Eye (tissue), 1 donor: ENCODE measurements at regions not wholly inside any gene's neighbourhood (a gene's known extent, or its start where the extent isn't known, plus 50 kb on each side); places are given as distances from the start of the nearest gene placed in this dataset.
A peak's percentile ranks its signal among the peaks of the same experiment; 100 is the strongest.
"Not testable (repeated sequence)": the region's sequence is repeated elsewhere in the genome, so short reads cannot be mapped to it uniquely, and the experiment has no call there.

Experiments used
- DNase-seq: peaks from one replicate; pipeline ENCODE4 v3.0.0-alpha.2; 2015

DNA sequence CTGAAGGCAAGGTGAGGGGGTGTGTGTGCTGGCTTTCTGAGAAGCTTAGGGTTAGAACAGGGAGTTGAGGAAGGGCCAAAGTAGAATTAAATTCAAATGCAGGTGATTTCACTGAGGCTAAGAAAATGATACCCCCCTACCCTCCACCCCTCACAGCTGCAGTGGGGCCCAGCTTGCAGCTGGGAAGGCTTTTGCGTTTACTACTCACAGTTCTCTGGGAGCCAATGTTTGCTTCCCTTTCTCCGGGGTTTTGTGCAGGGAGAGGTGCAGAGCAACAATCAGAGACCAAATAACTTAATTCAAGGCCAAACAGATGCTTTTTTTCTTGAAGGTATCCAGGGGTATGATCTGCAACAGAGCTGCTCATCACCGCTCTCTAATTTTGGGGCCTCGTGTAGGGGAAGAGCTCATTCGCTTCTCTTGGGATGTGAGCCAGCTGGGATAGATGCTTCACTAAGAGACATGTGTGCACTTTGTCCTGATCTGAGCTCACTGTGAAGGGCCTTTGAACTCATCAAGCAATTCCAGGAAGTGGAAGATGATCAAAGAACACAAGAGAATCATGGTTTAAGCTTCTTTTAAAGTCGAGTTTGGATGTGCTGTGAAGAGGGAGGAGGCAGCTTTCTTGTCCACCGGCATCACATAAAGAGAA, 122.7 kb upstream of the C1GALT1C1 start:
- DNase-seq = peak; percentile 15

DNA sequence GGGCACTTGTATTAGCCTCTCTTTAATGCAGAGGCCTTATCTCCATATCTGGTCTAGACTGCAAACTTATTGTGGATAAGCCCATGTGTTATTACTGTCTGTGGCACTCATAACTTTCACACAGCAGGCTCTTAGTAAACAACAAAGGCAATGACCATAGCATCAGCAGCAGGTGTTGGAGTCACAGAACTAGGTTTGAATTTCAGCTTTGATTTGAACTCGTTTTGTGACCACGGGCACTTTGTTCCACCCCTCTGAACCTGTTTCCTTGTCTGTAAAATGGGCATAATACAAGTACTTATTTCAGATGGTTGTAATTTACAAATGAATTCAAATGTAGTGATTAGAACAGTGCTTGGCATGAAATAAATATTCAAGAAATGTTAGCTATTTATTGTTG, 121.8 kb upstream of the C1GALT1C1 start:
- DNase-seq = no peak

DNA sequence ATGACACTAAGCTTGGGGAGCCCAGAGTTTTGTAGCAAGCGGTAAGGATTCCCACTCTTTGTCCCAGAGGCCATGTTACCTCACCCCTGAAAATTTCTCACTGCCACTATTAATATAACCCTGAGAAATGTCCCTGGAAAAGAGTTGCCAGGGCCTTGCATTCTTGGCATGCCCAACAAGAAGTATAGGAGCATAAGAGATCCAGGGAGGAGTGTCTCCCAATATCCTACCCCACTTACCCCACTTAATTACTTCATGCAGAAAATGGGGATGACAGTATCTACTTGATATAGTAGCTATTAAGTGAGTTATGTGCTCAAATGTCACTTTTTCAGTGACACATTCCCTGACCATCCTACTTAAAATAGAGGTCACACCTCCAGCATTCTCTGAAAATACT, 120.5 kb upstream of the C1GALT1C1 start:
- DNase-seq = no peak

DNA sequence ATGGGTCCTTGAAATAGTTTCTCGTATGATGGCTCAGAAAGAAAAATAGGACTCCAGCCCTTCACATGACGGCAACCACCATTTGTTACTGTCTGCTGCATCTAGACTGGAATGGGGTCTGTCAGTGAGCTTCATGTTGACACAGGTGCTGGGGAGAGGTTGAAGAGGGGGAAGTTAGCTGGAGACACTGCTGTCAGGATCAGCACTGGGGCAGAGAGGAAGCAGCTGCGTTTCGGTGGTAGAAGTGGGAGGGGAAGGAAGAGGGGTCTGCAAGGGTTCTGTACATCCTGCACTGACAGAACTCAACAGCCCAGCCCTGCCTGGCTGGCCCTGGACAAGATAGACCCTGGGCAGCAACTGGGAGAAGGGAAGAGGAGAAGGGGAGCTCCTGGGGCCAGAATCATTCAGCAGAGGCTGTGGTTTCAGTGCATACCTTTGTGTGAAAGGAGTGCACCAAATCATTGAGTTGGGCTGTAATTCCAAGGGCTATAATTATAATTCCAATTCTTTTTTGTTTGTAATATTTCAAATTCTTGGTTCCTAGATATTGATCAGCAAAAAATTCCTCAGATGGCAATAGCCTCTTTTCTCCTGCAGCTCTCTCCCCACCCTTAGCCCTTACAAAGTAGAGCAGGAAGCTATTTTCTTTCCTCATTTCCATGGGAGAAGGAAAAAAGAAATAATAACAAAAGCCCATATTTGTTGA, 119.4 kb upstream of the C1GALT1C1 start:
- DNase-seq = no peak

DNA sequence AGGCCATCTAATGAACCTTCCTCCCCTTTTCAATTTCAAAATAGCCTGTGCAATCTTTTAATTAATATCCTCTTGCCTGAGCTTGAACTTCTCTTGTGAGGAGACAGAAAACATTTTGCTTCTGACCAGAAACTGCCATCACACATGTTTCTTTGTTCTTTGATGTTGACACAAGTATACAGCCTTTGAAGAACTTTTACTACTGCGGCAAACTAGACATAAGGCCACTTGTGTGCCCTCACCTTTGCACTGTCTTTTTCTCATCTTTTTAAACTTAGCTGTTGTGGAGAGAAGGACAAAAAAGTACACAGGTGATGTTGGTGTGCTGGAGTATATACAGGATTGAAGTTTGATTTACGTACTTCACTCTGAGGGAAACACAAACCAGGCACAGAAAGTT, 116.3 kb upstream of the C1GALT1C1 start:
- DNase-seq = no peak

GRCh38 chrX:120742946-120743665, 113.3 kb upstream of the C1GALT1C1 start:
- no peak for DNase-seq

DNA sequence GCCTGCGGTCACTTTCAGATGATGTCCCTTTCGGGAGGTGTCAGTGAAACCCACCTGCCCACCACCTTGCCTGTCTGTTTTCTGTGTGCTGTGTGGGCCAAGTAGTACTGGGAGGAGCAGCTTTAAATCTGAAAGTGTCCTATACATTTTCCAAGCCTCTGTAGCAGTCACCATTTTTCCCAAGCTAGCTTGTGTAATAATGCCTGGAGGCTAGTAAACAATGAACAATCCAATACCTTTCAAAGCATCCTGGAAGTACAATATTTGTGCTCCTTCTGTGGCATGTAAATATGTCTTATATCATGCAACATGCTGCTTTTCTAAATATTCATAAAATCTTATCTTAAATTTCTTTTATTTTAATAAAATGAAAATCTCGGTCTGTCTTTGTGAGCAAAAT, 111.6 kb upstream of the C1GALT1C1 start:
- DNase-seq = no peak

DNA sequence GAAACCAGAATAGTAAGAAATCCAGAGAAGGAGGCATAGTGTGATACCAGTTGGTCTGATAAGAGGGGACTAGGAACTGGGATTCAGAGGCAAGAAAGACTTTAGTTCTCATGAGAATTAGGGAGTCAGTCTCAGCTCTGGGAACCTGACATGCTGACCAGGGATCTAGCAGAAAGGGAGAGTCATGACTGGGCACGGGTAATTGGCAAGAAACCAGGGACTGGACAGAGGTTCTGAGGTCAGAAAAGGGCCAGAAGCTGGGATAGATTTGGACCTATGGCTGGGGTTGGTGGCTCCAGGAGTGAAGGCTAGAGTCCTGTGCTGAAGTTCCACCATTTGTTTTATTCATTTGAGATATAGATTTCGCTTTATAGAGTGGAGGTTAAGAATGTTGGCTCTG, 110.2 kb upstream of the C1GALT1C1 start:
- no peak for DNase-seq

GRCh38 chrX:120739300-120739699, 109.4 kb upstream of the C1GALT1C1 start:
- DNase-seq = no peak

DNA sequence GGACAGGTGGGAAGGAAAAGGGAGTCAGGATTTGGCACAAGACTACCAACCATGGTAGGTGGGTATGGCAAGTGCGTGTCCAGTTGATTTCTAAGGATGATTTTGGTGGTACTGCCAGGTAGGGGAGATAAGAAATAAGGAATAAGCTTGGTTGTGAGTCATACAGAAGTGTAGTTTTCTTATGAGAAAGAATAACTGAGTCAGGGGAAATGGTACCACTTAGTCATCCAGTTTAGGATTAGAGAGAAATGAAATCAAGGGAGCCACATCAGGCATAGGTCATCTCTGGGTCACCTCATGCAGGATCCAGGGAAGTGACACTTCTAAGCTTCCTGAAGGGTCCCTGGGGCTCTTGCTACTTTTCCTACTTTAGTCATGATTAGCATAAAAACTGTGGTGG, 107.1 kb upstream of the C1GALT1C1 start:
- no peak for DNase-seq

DNA sequence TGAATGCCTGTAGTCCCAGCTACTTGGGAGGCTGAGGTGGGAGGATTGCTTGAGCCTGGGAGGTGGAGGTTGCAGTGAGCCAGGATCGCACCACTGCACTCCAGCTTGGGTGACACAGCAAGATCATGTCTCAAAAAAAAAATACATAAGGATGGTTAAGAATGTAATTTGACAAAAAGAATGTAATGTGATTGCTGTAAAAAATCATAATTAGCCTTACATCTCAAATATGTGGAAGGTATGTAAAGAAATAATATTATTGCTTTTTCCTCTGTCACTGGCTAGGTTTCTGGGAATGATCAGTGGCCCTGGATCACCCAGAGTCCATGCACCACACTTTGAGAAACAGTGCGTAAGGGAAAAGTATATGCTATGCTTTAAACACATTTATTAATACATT, 106.1 kb upstream of the C1GALT1C1 start:
- DNase-seq = no peak

DNA sequence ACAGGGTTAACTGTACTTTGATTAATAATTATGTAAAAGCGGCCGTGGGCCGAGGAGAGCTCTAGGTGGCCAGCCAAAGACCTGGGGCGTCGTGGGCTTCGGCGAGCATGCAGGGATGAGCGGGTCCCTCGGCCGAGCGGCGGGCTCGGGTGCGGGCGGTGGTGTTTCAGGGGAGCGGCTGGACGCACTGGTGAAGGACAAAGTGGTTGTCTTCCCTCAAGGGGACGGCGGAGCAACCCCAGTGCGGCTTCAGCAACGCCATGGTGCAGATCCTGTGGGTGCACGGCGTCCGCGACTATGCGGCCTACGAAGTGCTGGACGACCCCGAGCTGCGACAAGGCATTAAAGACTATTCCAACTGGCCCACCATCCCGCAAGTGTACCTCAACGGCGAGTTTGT, 103.0 kb upstream of the C1GALT1C1 start:
- DNase-seq = no peak

DNA sequence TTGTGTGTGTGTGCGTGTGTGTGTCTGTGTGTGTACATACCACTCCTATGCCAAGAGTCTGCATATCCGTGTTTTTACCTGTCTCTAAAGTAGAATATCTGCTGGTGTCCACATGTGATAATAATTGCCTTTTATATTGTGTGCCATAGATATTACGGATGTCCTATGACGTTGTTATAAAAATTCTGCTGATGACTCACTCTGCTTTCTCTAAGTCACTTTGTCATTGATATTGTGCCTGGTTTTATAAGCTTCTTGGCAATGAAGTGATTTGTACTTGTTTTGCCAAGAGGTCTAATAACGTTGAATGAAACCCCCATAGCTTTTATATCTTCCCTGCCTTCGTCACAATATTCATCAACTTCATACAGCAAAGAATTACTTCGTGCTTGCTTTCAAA, 102.6 kb upstream of the C1GALT1C1 start:
- DNase-seq = no peak

- DNase-seq = no peak
Observed at GRCh38 chrX:120731386-120731785, 101.5 kb upstream of the C1GALT1C1 start.

DNA sequence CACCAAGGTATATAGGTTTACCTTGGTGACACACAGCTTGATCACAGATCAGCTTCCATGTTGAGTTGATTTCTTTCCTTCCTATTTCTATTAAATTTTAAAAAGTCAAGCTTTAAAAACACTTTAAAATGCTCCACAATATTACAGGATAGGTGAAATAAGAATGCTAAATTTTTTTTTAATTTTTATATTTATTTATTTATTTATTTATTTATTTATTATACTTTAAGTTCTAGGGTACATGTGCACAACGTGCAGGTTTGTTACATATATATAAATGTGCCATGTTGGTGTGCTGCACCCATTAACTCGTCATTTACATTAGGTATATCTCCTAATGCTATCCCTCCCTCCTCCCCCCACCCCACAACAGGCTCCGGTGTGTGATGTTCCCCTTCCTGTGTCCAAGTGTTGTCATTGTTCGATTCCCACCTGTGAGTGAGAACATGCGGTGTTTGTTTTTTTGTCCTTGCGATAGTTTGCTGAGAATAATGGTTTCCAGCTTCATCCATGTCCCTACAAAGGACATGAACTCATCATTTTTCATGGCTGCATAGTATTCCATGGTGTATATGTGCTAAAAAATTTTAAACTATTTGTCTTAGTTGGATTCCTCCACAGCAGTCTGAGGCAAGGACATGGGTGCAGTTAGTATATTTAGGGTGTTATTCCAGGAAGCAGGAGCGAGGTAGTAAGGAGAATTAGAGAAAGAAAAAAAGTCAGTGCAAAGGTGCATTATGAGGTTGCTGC, 99.8 kb upstream of the C1GALT1C1 start:
- DNase-seq = not testable (repeated sequence)

GRCh38 chrX:120727911-120728310, 98.1 kb upstream of the C1GALT1C1 start:
- DNase-seq = no peak

DNA sequence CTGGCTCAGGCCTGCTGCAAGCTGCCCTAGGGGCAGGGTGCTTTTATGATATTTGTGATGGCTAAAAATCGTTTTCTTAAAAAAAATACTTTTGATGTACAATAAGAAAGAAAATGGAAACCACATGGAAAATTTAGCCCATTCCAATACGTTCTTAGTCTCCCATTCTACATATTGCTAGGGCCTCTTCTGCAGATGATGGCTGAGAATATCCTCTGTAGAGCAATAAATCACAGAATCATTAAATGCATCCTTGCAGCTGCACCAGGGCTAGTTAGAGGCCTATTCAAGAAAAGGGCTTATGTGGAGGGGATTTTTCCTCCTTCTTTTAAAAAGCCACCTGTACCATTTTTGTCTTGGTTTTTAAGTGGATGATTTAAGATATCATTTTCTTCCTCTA, 97.6 kb upstream of the C1GALT1C1 start:
- no peak for DNase-seq

- no peak for DNase-seq
Observed at GRCh38 chrX:120726294-120726693, 96.4 kb upstream of the C1GALT1C1 start.

DNA sequence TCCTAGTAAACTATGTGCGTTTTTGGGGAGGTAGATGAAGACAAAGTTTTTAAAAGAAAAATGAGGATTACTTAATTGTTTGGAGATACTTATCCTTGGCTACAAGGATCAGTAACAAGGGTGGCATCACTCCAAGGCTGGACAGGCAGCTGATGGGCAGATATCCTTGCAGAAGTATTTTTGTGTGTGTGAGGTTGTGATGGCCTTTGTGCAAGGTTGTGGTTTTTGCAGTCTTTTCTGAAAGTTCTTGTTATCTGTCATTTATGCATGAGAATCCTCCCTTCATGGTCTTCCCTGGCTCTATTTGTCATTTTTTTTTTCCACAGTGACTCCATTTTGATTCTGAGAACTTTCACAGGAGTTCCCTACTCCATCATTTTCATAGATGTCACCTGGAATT, 96.0 kb upstream of the C1GALT1C1 start:
- no peak for DNase-seq

DNA sequence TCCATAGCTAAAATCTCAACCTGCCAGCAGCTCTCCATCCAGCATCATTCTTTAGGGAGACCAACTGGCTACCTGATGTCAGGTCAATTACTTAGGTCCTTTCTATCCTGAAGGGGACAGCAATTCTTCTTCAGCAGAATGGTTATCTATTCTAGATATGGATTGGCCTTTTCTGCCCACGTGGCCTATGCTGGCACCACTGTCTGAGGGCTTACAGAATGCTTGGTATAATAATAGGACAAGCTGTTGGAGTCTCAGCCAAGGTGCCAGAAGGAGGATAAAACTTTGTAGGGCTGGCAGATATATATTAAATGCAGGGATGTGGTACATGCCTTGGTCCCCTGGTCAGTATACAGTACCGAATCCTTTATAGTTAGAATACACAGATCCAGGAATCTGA, 89.8 kb upstream of the C1GALT1C1 start:
- no peak for DNase-seq

DNA sequence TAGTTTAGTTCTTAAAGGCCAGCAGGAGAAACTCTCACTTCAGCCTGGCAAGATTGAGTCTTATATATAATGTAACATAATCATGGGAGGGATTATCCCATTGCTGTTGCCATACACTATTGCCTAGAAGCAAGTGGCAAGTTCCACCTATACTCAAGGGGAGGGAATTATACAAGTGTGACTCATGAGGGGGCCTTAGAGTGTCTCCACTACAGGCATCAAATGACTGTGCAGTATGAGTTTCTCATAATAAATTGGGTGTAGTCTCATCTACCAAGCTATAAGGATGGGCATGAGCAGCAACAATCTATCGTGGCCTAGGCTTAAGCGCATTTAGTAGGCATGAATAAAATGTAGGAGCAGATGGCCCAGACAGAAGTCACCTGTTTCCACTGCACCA, 89.1 kb upstream of the C1GALT1C1 start:
- DNase-seq = no peak

- DNase-seq = not testable (repeated sequence)
Observed at GRCh38 chrX:120702337-120702736, 72.5 kb upstream of the C1GALT1C1 start.

GRCh38 chrX:120697053-120697452, 67.2 kb upstream of the C1GALT1C1 start:
- DNase-seq = no peak

DNA sequence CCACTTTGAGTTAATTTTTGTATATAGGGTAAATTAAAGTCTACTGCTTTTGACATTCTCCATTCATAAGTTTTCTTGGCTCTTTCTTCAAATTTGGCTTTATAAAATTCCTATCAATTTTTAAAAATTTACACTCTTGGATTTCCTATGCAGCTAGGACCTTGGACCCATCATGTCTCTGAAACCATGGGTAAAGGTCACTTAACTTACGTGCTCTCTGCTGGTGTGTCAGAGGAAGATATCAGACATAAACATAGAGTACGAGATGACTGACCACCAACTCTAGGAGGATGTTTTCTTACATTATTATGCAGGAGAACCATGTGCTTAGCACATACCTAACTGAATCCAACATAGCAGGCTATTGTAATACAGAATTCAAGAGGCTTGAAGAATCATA, 62.5 kb upstream of the C1GALT1C1 start:
- no peak for DNase-seq
